ENCODE measurements at regions not wholly inside any gene's neighbourhood (a gene's known extent, or its start where the extent isn't known, plus 50 kb on each side); places are given as distances from the start of the nearest gene placed in this dataset.
"Not testable (repeated sequence)": the region's sequence is repeated elsewhere in the genome, so short reads cannot be mapped to it uniquely, and the experiment has no call there.

DNA sequence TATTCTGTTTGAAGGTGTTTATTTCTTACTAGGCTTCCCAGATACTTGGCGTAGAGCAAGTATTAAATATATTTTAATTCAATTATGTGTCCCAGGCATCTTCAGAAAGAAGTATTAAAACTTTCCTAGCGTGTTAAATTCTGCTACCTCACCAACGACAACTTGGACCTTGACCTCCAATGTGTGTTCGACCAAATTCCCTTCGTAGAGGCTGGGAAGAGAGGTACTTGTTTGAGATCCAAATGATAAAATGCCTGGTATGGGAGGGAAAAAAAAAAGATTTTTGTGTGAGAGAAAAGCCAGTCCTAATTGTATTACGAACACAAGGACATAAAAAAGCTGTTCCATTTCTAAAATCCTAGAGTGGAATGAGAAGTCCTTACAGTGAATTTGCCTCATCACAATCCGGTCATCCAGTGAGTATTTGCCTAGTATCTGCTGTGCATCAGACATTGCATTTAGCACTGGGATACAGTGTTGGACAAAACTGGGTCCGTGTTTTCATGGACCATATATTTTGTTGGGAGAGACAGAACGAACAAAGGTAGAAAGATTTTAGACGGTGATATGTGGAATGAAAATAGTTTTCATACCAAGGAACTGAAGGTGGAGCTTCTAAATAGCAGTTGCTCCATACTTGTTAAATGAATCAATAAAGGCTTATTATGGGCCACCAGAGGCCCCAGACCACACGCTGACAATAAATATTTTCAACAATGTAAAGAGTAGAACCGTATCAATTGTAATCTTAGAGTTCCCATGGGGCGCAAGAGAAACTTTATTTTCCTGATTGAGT, 103.1 kb downstream of the KIF4B start:
- no peak for DNase-seq

DNA sequence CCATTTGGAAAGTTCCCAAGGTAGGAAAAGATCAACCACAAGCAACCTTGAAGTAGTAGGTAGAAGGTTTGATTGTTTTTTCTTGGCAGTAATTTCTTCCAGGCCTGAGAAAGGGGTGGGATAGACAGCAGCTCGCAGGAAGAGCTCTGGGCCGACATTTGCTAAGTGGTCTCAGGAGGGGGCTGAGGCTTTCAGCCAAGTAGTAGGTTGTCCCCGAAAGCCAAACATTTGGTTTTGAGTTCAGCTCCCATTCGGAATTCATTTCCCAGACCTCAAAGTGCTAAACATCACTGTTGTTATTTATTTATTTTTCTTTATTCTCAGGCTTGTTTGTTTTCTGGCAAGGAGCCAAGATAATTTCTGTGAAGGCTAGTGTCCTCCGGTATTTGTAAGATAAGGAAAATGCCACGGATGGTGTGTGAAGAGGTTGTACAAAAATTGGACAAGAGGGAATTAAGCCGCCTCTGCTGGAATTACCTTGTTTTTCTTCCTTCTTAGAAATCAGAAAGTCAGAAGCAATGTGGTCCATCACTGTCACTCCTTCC, 112.1 kb downstream of the KIF4B start:
- DNase-seq, result no peak

DNA sequence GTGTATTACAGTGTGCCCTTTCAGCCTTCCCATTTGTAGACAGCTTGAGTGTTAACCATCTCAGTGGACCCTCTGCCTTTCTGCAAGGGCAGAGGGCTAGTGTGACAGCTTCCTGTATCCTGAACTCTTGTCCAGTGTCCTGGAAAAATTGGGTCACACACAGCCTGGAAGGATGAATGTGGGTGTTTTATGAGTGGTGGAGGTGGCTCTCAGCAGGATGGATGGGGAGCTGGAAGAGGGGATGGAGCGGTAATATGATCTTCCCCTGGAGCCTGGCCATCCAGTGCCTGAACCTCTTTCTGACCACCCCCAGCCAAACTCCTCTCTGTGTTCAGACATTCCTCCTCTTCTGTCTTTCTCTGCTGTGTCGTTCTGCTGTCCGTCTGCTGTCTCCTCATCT, 113.0 kb downstream of the KIF4B start:
- no peak for DNase-seq

GRCh38 chr5:155127552-155127951, 114.0 kb downstream of the KIF4B start:
- DNase-seq, result no peak

- no peak for DNase-seq
Observed at GRCh38 chr5:155128786-155129512, 115.4 kb downstream of the KIF4B start.

GRCh38 chr5:155129513-155129880, 115.9 kb downstream of the KIF4B start:
- DNase-seq, result no peak

DNA sequence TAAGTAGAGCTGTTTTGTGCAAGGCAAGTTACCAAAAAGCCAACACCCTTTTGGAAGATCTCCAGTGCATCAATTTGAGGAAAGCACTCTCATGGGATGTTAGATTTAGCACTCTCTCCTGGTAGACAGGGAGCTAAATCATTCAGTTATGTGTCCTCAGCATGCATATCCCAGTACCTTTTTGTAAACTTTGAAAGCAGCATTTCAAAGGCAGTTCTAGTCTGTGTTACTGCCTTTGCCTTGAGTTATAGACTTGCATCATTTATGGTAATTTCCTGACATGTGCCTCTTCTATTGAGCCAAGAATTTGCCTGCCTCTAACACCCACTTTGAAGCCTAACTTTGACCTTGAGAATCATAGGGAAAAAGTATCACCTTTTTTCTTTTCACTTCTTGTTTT, 120.6 kb downstream of the KIF4B start:
- no peak for DNase-seq

DNA sequence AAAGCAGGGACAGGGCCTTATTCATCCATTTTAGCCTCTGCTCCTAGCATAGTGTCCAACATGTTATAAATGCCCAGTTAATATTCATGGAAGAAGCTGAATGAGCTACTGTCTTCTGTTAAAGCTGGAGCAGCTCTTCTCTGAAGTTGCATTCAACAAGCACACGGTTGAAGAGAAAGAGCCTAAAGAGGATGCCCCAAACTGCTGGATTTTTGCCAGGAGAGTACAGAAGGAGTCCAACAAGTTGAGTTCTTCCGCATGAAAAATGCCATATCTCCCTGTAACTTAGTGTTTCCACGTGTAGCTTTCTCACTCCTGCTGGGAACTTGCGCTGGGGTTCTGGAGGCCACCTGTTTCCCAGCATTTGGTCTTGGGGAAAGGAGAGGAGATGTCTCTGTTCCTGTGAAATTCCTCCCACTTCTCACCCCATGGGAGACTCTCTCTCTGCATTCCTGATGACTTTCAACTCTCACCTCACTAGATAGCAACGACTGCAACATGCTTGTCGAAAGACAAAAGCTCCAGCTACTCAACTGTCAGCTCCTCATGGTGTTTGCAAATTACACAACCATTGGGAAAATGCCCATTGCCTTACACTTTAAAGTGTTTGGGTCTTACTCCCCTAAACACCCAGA, 122.8 kb downstream of the KIF4B start:
- no peak for DNase-seq

DNA sequence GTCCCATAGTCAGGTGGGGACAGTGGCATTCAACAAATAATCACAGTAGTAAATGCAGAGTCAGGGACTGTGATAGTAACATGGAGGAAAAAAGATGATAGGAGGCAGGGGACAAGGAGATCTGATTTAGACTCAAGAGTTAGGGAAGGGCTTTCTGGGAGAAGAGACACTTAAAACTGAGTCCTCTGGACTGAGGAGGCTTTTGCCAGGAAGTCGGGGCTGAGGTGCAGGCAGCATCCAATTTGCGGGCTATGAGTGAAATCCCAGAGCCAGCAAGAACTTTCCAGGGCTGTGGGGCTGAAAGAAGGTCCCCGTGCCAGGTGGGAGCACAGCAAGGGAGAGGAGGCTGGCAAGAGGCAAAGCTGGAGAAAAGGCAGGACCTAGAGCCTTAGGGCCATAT, 124.1 kb downstream of the KIF4B start:
- no peak for DNase-seq

- no peak for DNase-seq
Observed at GRCh38 chr5:155140646-155141045, 127.1 kb downstream of the KIF4B start.

DNA sequence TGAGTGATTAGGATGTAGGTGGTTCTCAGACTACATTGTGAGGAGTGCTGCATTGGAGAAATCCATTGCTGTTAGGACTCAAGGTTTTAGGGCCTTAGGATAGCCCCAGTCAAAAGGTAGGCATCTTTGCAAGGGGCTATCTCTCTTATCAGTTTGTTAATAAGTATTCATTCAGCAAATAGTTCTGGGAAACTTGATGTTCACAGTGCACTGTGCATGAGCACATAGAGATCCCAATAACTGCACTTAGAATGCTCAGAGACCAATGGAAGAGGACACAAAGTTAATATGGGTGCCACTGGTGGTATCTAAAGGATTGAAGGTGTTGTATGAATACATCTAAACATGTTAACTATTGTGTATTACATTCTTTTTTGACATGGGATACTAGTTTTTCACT, 131.4 kb downstream of the KIF4B start:
- no peak for DNase-seq

DNA sequence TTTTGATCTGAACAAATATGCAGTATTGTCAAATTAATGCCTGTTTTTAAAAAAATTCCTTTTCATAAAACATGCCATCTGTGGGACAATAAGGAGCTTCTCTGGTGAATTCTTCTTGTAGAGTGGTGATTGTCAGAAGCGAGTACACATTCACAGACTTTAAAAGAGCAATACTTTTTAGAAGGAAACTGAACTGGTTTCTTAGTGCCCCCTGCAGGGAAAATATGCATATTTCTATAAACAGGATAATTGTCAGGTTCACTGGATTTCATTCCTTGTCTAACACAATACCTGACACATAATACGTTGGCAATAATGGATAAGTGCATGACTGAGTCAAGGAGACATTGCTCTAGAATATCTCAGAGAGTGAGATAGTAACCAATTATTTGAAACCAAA, 133.7 kb downstream of the KIF4B start:
- peak in 1 of 2 experiments; percentile 8 for DNase-seq

GRCh38 chr5:155148694-155149093, 135.1 kb downstream of the KIF4B start:
- no peak for DNase-seq

GRCh38 chr5:155150012-155150411, 136.5 kb downstream of the KIF4B start:
- no peak for DNase-seq

GRCh38 chr5:155154973-155155372, 141.4 kb downstream of the KIF4B start:
- DNase-seq, result no peak

DNA sequence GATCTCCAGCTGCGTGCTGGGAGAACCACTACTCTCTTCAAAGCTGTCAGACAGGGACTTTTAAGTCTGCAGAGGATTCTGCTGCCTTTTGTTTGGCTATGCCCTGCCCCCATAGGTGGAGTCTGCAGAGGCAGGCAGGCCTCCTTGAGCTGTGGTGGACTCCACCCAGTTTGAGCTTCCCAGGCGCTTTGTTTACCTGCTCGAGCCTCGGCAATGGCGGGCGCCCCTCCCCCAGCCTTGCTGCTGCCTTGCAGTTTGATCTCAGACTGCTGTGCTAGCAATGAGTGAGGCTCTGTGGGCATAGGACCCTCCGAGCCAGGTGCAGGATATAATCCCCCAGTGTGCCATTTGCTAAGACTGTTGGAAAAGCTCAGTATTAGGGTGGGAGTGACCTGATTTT, 149.5 kb downstream of the KIF4B start:
- not testable (repeated sequence) for DNase-seq

DNA sequence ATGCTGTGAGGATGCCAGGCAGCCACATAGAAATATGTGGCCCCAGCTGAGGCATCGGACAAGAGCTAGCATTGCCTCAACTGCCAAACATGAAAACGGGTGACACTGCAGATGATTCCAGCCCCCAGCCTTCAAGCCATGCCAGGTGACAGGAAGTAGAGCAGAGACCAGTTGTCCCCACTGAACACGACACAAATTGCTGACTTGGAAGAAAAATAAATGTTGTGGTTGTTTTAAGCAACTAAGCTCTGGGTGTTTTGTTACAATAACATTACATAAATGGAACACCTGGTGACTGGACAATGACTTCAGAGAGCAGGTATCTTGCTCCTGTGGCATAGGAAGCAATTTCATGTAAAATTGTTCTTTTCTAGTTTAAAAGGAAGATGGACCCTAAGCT, 154.2 kb downstream of the KIF4B start:
- DNase-seq, result no peak

DNA sequence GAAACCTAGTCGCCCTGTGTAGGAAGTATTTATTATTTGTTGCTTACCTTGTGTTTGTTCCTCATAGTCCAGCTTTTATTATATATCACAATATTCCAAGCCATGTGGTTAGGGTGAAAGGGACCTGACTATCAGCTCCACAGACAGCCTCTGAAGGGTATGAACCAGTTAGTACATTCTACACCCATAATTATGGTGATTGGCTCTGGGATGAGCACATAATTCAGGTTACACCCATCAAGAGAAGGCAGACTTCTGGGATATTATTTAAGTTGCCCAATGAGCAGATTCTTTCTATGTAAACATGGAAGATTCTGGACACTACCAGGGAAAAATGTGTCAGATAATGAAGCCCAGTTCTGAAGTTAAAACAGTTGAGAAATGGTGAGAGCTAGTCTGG, 168.0 kb downstream of the KIF4B start:
- no peak for DNase-seq

- DNase-seq, result no peak
Observed at GRCh38 chr5:155189476-155189875, 175.9 kb downstream of the KIF4B start.

GRCh38 chr5:155189981-155190380, 176.4 kb downstream of the KIF4B start:
- DNase-seq, result no peak

DNA sequence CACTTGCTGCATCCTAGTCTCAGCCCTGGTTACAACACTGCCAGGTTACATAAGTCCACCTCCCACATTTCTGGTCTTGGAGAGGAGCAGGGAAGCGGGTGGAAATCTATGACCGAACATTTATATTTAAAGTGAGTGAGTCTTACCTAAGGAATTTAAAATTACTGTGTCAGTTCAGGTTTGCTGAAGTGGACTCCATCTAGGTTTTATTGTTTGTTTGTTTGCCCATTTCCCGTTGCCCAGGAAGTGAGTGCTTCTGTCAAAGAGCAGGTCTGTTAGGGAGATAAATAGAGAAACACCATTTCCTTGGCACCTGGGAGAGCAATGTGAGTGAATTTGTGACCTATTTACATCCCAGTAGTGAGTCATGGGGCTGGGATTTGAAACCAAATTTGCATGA, 179.5 kb downstream of the KIF4B start:
- DNase-seq, result no peak

DNA sequence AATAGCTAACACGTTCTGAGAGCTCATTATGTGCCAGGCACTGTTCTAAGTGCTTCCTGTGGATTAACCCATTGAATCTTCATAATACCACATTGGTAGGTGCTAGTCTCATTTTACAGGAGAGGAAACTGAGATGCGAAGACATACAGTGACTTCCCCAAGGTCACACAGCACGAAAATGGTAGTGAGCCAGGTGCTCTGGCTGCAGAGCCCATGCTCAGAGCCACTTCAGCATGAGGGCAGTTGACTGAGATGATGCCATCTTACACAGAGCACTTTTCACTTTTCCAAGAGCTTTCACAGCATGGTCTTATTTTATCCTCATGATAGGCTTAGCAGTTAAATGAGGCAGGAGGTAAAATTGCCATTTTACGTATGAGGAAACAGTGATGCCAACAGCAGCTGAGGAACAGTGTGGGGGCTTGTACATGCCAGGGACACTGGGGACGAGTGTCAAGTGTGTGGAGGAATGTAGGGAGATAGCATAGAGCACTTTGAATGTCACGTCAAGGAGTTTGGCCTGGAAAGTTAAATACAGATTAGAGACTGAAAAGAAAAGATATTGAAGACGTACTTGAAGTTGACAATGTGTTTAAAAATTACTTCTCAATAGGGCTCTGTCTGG, 180.0 kb downstream of the KIF4B start:
- DNase-seq, result no peak

- no peak for DNase-seq
Observed at GRCh38 chr5:155200608-155201007, 187.1 kb downstream of the KIF4B start.

All from NCI-H526 (cell line).